ENCODE measurements at regions not wholly inside any gene's neighbourhood (a gene's known extent, or its start where the extent isn't known, plus 50 kb on each side); places are given as distances from the start of the nearest gene placed in this dataset.

DNA sequence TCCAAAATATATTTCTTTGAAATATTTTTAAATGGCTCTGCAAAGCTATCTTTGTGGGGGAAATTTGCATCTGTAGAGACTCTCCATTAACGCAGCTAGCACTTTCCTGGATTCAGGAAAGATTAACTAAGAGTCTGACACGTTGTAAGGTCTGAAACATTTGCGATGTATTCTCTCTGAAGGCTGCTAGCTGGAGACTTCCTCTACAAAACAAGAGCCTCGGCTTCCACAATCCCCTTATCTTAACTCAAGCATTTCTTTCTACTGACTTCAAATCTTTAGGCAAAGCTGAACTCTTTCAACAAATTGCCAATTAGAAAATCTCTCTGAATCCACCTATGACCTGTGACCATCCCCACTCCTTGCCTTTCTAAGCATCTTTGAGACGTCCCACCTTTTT is 250.5 kb downstream of the KLF13 start:
- Histone ChIP-seq H3K4me3 (replicated peaks in 1 of 3; ENCODE audit: insufficient read depth in 1 of 3, low read depth in 1 of 3, low read length in 3 of 3) (no peak overlapping the region), H3K4me1 (ENCODE audit: control insufficient read depth, extremely low read depth, insufficient read depth, low read length) (no peaks in the 10 kb centered on the region), H3K27ac (ENCODE audit: insufficient read depth, low read depth, low read length) (no peak overlapping the region), H3K4me2 (ENCODE audit: insufficient read depth, low read length) (no peak overlapping the region), H3K27me3 (ENCODE audit: control insufficient read depth in 2 of 2, insufficient read depth in 2 of 2, low read length in 2 of 2) (no peaks in the 10 kb centered on the region), H3K79me2 (ENCODE audit: control insufficient read depth, insufficient read depth, low read length) (no peaks in the 10 kb centered on the region), H3K9me1 (replicated peaks; ENCODE audit: control insufficient read depth, extremely low read depth, insufficient read depth, low read length) (no peaks in the 10 kb centered on the region), H3K36me3 (ENCODE audit: control insufficient read depth in 2 of 2, extremely low read depth in 1 of 2, insufficient read depth in 2 of 2, low read length in 2 of 2) (no peaks in the 10 kb centered on the region), H4K20me1 (replicated peaks; ENCODE audit: control insufficient read depth, extremely low read depth, insufficient read depth, low read length) (no peaks in the 10 kb centered on the region), H3K9ac (replicated peaks; ENCODE audit: extremely low read depth, insufficient read depth, low read length) (no peak overlapping the region), H3K9me3 (replicated peaks; ENCODE audit: control insufficient read depth, insufficient read depth, low read length) (no peaks in the 10 kb centered on the region), H2AFZ (ENCODE audit: low read depth, low read length) (no peak overlapping the region)
- no TSS peak for BruUV-seq (replicated peaks)
- POLR2A ChIA-PET = no interaction called here
- FAIRE-seq = no peak
- dilution Hi-C loops (cut with MboI; ENCODE audit: extremely low pct_ligation_motif_present, low sequenced_read_pairs) = no loop called here
- TF ChIP-seq FOS (IDR thresholded peaks at IDR 0.05; ENCODE audit: borderline replicate concordance, insufficient read depth, low read length) = no peak
- TF ChIP-seq, protein P1, sequence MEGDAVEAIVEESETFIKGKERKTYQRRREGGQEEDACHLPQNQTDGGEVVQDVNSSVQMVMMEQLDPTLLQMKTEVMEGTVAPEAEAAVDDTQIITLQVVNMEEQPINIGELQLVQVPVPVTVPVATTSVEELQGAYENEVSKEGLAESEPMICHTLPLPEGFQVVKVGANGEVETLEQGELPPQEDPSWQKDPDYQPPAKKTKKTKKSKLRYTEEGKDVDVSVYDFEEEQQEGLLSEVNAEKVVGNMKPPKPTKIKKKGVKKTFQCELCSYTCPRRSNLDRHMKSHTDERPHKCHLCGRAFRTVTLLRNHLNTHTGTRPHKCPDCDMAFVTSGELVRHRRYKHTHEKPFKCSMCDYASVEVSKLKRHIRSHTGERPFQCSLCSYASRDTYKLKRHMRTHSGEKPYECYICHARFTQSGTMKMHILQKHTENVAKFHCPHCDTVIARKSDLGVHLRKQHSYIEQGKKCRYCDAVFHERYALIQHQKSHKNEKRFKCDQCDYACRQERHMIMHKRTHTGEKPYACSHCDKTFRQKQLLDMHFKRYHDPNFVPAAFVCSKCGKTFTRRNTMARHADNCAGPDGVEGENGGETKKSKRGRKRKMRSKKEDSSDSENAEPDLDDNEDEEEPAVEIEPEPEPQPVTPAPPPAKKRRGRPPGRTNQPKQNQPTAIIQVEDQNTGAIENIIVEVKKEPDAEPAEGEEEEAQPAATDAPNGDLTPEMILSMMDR (IDR thresholded peaks at IDR 0.05; ENCODE audit: extremely low read depth in 1 of 2, insufficient read depth in 1 of 2, low read depth in 1 of 2, low read length in 2 of 2) = no peak
- TF ChIP-seq, protein P2, sequence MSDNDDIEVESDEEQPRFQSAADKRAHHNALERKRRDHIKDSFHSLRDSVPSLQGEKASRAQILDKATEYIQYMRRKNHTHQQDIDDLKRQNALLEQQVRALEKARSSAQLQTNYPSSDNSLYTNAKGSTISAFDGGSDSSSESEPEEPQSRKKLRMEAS (IDR thresholded peaks at IDR 0.05; ENCODE audit: insufficient read depth, insufficient read length) = no peak
- no peak for TF ChIP-seq MYC (IDR thresholded peaks at IDR 0.05; ENCODE audit: low read depth, low read length)
- no peak for TF ChIP-seq GATA2 (IDR thresholded peaks at IDR 0.05; ENCODE audit: insufficient read depth, insufficient read length, low read depth, low read length)
- no peak for TF ChIP-seq POLR2AphosphoS5 (IDR thresholded peaks at IDR 0.05; ENCODE audit: insufficient read depth, low read depth, low read length)
- intact Hi-C loops (cut with micrococcal nuclease) = no loop called here
- DNase-seq (ENCODE audit: low read depth, low spot score) = no peak
- CTCF ChIA-PET = no interaction called here

DNA sequence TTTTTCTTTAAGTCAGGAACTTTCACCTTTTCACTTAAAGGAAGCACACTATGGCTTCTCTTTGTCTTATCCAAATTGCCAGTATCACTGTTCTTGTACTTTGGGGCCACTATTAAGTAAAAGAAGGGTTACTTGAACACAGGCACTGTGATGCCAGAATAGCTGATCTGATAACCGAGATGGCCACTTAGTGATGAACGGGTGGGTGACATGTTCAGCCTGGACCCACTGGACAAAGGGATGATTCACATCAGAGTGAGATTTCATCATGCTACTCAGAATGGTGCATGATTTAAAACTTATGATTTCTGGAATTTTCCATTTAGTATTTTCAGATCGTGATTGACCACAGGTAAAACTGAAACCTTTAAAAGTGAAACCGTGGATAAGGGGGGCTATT is 252.6 kb downstream of the KLF13 start:
- dilution Hi-C loops (cut with MboI; ENCODE audit: extremely low pct_ligation_motif_present, low sequenced_read_pairs) (no loop called here), intact Hi-C loops (cut with micrococcal nuclease) (no loop called here)
- no peak overlapping the region for H3K4me2 ChIP-seq (ENCODE audit: insufficient read depth, low read length)
- H3K4me3 ChIP-seq (replicated peaks in 1 of 3; ENCODE audit: insufficient read depth in 1 of 3, low read depth in 1 of 3, low read length in 3 of 3) = no peak overlapping the region
- H2AFZ ChIP-seq (ENCODE audit: low read depth, low read length) = no peak overlapping the region
- CTCF ChIA-PET = no interaction called here
- H4K20me1 ChIP-seq (replicated peaks; ENCODE audit: control insufficient read depth, extremely low read depth, insufficient read depth, low read length) = no peaks in the 10 kb centered on the region
- H3K4me1 ChIP-seq (ENCODE audit: control insufficient read depth, extremely low read depth, insufficient read depth, low read length) = no peaks in the 10 kb centered on the region
- no peak overlapping the region for H3K9ac ChIP-seq (replicated peaks; ENCODE audit: extremely low read depth, insufficient read depth, low read length)
- TF ChIP-seq EZH2 (IDR thresholded peaks at IDR 0.05; ENCODE audit: borderline replicate concordance, low read depth, low read length, severe bottlenecking) = no peak
- POLR2A ChIA-PET = no interaction called here
- no peaks in the 10 kb centered on the region for H3K27me3 ChIP-seq (ENCODE audit: control insufficient read depth in 2 of 2, insufficient read depth in 2 of 2, low read length in 2 of 2)
- H3K9me3 ChIP-seq (replicated peaks; ENCODE audit: control insufficient read depth, insufficient read depth, low read length) = no peaks in the 10 kb centered on the region
- no peak overlapping the region for H3K27ac ChIP-seq (ENCODE audit: insufficient read depth, low read depth, low read length)
- no TSS peak for BruUV-seq (replicated peaks)
- no peak for DNase-seq (ENCODE audit: low read depth, low spot score)
- no peak for FAIRE-seq
- no peaks in the 10 kb centered on the region for H3K9me1 ChIP-seq (replicated peaks; ENCODE audit: control insufficient read depth, extremely low read depth, insufficient read depth, low read length)
- H3K36me3 ChIP-seq (ENCODE audit: control insufficient read depth in 2 of 2, extremely low read depth in 1 of 2, insufficient read depth in 2 of 2, low read length in 2 of 2) = no peaks in the 10 kb centered on the region
- H3K79me2 ChIP-seq (ENCODE audit: control insufficient read depth, insufficient read depth, low read length) = no peaks in the 10 kb centered on the region

Measured in endothelial cell of umbilical vein (primary cell).